ENCODE measurements at regions not wholly inside any gene's neighbourhood (a gene's known extent, or its start where the extent isn't known, plus 50 kb on each side); places are given as distances from the start of the nearest gene placed in this dataset.

- Histone ChIP-seq H2AFZ (ENCODE audit: low read depth, low read length) (no peak overlapping the region), H3K9ac (ENCODE audit: low read depth, low read length) (no peak overlapping the region), H3K36me3 (ENCODE audit: insufficient read depth, low read length) (no peaks in the 10 kb centered on the region), H3K4me1 (ENCODE audit: insufficient read depth, low read length) (no peaks in the 10 kb centered on the region), H3K4me2 (ENCODE audit: insufficient read depth, low read length) (no peak overlapping the region), H3K27ac (ENCODE audit: low read length) (no peak overlapping the region), H3K27me3 (ENCODE audit: insufficient read depth, low read length, poor library complexity) (no peaks in the 10 kb centered on the region), H3K9me3 (ENCODE audit: insufficient read depth, low read length, severe bottlenecking) (no peaks in the 10 kb centered on the region), H3K4me3 (ENCODE audit: low read depth in 1 of 2, low read length in 2 of 2) (no peak overlapping the region), H4K20me1 (ENCODE audit: insufficient read depth, low read length) (no peaks in the 10 kb centered on the region), H3K79me2 (ENCODE audit: insufficient read depth, low read length) (no peaks in the 10 kb centered on the region)
- TF ChIP-seq EZH2 (IDR thresholded peaks at IDR 0.05; ENCODE audit: borderline replicate concordance, low read depth, low read length, severe bottlenecking), result no peak
- TF ChIP-seq, protein P1, sequence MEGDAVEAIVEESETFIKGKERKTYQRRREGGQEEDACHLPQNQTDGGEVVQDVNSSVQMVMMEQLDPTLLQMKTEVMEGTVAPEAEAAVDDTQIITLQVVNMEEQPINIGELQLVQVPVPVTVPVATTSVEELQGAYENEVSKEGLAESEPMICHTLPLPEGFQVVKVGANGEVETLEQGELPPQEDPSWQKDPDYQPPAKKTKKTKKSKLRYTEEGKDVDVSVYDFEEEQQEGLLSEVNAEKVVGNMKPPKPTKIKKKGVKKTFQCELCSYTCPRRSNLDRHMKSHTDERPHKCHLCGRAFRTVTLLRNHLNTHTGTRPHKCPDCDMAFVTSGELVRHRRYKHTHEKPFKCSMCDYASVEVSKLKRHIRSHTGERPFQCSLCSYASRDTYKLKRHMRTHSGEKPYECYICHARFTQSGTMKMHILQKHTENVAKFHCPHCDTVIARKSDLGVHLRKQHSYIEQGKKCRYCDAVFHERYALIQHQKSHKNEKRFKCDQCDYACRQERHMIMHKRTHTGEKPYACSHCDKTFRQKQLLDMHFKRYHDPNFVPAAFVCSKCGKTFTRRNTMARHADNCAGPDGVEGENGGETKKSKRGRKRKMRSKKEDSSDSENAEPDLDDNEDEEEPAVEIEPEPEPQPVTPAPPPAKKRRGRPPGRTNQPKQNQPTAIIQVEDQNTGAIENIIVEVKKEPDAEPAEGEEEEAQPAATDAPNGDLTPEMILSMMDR (IDR thresholded peaks at IDR 0.05; ENCODE audit: borderline replicate concordance, extremely low read depth, low read length, poor library complexity, severe bottlenecking), result no peak
- no peak for DNase-seq
- ATAC-seq (ENCODE audit: insufficient read depth, low read depth), result no peak
Measured at GRCh38 chr2:104583811-104584210, 270.1 kb upstream of the POU3F3 start.

DNA sequence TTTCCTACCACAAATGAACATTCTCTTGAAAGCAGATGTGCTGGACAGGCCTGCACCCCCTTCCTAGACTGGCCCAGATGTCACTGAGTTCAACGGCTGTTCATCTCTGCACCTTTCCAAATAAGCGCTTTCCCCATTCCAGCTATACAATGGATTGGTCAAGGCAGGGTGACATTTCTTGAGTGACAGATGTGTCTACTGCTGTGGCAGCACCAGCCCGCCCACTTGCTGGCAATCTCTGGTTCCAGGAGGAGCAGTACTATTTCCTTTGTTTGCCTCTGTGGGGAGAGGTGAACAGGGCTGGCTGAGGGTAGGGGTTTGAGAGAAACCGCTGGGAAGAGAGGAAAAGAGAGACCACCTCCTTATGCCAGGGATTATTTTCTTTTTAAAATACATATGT, 269.5 kb upstream of the POU3F3 start:
- DNase-seq (no peak), ATAC-seq (ENCODE audit: insufficient read depth, low read depth) (no peak)
- Histone ChIP-seq H4K20me1 (ENCODE audit: insufficient read depth, low read length) (no peaks in the 10 kb centered on the region), H3K27ac (ENCODE audit: low read length) (no peak overlapping the region), H3K9ac (ENCODE audit: low read depth, low read length) (no peak overlapping the region), H3K4me1 (ENCODE audit: insufficient read depth, low read length) (no peaks in the 10 kb centered on the region), H3K27me3 (ENCODE audit: insufficient read depth, low read length, poor library complexity) (no peaks in the 10 kb centered on the region), H3K36me3 (ENCODE audit: insufficient read depth, low read length) (no peaks in the 10 kb centered on the region), H3K9me3 (ENCODE audit: insufficient read depth, low read length, severe bottlenecking) (no peaks in the 10 kb centered on the region), H3K4me3 (ENCODE audit: low read depth in 1 of 2, low read length in 2 of 2) (no peak overlapping the region), H3K79me2 (ENCODE audit: insufficient read depth, low read length) (no peaks in the 10 kb centered on the region), H2AFZ (ENCODE audit: low read depth, low read length) (no peak overlapping the region), H3K4me2 (ENCODE audit: insufficient read depth, low read length) (no peak overlapping the region)
- no peak for TF ChIP-seq EZH2 (IDR thresholded peaks at IDR 0.05; ENCODE audit: borderline replicate concordance, low read depth, low read length, severe bottlenecking)
- TF ChIP-seq, protein P1 (IDR thresholded peaks at IDR 0.05; ENCODE audit: borderline replicate concordance, extremely low read depth, low read length, poor library complexity, severe bottlenecking), result no peak

- TF ChIP-seq, protein P1 (IDR thresholded peaks at IDR 0.05; ENCODE audit: borderline replicate concordance, extremely low read depth, low read length, poor library complexity, severe bottlenecking), result no peak
- no peak for TF ChIP-seq EZH2 (IDR thresholded peaks at IDR 0.05; ENCODE audit: borderline replicate concordance, low read depth, low read length, severe bottlenecking)
- no peaks in the 10 kb centered on the region for H3K9me3 ChIP-seq (ENCODE audit: insufficient read depth, low read length, severe bottlenecking)
- no peaks in the 10 kb centered on the region for H3K4me1 ChIP-seq (ENCODE audit: insufficient read depth, low read length)
- H3K27me3 ChIP-seq (ENCODE audit: insufficient read depth, low read length, poor library complexity), result no peaks in the 10 kb centered on the region
- no peak overlapping the region for H3K27ac ChIP-seq (ENCODE audit: low read length)
- no peak for ATAC-seq (ENCODE audit: insufficient read depth, low read depth)
- no peak for DNase-seq
- no peaks in the 10 kb centered on the region for H3K36me3 ChIP-seq (ENCODE audit: insufficient read depth, low read length)
- no peaks in the 10 kb centered on the region for H4K20me1 ChIP-seq (ENCODE audit: insufficient read depth, low read length)
- no peak overlapping the region for H2AFZ ChIP-seq (ENCODE audit: low read depth, low read length)
- H3K4me2 ChIP-seq (ENCODE audit: insufficient read depth, low read length), result no peak overlapping the region
- H3K9ac ChIP-seq (ENCODE audit: low read depth, low read length), result no peak overlapping the region
- no peak overlapping the region for H3K4me3 ChIP-seq (ENCODE audit: low read depth in 1 of 2, low read length in 2 of 2)
- no peaks in the 10 kb centered on the region for H3K79me2 ChIP-seq (ENCODE audit: insufficient read depth, low read length)
Measured at GRCh38 chr2:104595576-104595975, 258.3 kb upstream of the POU3F3 start.

- H3K4me3 ChIP-seq (ENCODE audit: low read depth in 1 of 2, low read length in 2 of 2), result no peak overlapping the region
- H3K27ac ChIP-seq (ENCODE audit: low read length), result no peak overlapping the region
- H3K4me2 ChIP-seq (ENCODE audit: insufficient read depth, low read length), result no peak overlapping the region
- ATAC-seq (ENCODE audit: insufficient read depth, low read depth) (no peak), DNase-seq (no peak)
- H4K20me1 ChIP-seq (ENCODE audit: insufficient read depth, low read length), result no peaks in the 10 kb centered on the region
- no peaks in the 10 kb centered on the region for H3K79me2 ChIP-seq (ENCODE audit: insufficient read depth, low read length)
- no peak overlapping the region for H2AFZ ChIP-seq (ENCODE audit: low read depth, low read length)
- no peak overlapping the region for H3K9ac ChIP-seq (ENCODE audit: low read depth, low read length)
- TF ChIP-seq, protein P1 (IDR thresholded peaks at IDR 0.05; ENCODE audit: borderline replicate concordance, extremely low read depth, low read length, poor library complexity, severe bottlenecking), result no peak
- no peak for TF ChIP-seq EZH2 (IDR thresholded peaks at IDR 0.05; ENCODE audit: borderline replicate concordance, low read depth, low read length, severe bottlenecking)
- H3K4me1 ChIP-seq (ENCODE audit: insufficient read depth, low read length), result no peaks in the 10 kb centered on the region
- no peaks in the 10 kb centered on the region for H3K27me3 ChIP-seq (ENCODE audit: insufficient read depth, low read length, poor library complexity)
- H3K36me3 ChIP-seq (ENCODE audit: insufficient read depth, low read length), result no peaks in the 10 kb centered on the region
- H3K9me3 ChIP-seq (ENCODE audit: insufficient read depth, low read length, severe bottlenecking), result no peaks in the 10 kb centered on the region
Measured at GRCh38 chr2:104597942-104598341, 256.0 kb upstream of the POU3F3 start.
